Prostate gland (tissue), 2 donors: ENCODE measurements at regions not wholly inside any gene's neighbourhood (a gene's known extent, or its start where the extent isn't known, plus 50 kb on each side); places are given as distances from the start of the nearest gene placed in this dataset.

ENCODE experiments used
- CTCF ChIP-seq, 4 experiments: fragments of 200-600 bp in 2 of 4; fragments of 450-650 bp in 2 of 4; sonication (generic) in 2 of 4; IDR thresholded peaks; 1 replicate in 3 of 4; 2 replicates in 1 of 4; pipeline ENCODE4 v1.5.1; 2016 to 2019; ENCODE audit warnings: antibody characterized with exemption in 4 of 4, mild to moderate bottlenecking in 2 of 4, moderate library complexity in 2 of 4
- POLR2A ChIP-seq: fragments of 450-650 bp; IDR thresholded peaks from one replicate; pipeline ENCODE4 v1.6.1; 2016; ENCODE audit warnings: antibody characterized with exemption, mild to moderate bottlenecking

- TF ChIP-seq CTCF (IDR thresholded peaks at IDR 0.05) (no peak), POLR2A (no peak)
These were observed 96.1 kb upstream of the HIVEP3 start for GRCh38 chr1:42014823-42015222.
